ENCODE measurements at regions not wholly inside any gene's neighbourhood (a gene's known extent, or its start where the extent isn't known, plus 50 kb on each side); places are given as distances from the start of the nearest gene placed in this dataset.
"Not testable (repeated sequence)": the region's sequence is repeated elsewhere in the genome, so short reads cannot be mapped to it uniquely, and the experiment has no call there.

DNA sequence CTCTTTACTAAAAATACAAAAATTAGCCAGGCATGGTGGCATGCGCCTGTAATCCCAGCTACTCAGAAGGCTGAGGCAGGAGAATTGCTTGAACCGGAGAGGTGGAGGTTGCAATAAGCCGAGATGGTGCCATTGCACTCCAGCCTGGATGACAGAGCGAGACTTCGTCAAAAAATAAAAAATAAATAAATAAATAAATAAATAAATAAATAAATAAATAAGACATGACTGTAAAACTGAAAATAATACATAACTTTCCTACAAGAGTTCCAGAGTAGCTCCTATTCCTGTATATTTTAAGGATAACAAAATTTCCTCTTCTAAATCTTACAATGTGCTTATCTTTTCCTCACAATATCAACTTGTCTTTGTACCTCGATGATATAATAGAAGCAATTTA lies 549.4 kb downstream of the TRAM1L1 start:
- not testable (repeated sequence) for TF ChIP-seq KLF16 (tag by site-specific recombination; IDR thresholded peaks at IDR 0.05); ZNF791 (tag by site-specific recombination; IDR thresholded peaks at IDR 0.05); ZNF660 (tag by site-specific recombination; IDR thresholded peaks at IDR 0.05); YY1 (tag by site-specific recombination; IDR thresholded peaks at IDR 0.05); HOXC10 (CRISPR knock-in tag; IDR thresholded peaks at IDR 0.05)
- TF ChIP-seq, protein P1, sequence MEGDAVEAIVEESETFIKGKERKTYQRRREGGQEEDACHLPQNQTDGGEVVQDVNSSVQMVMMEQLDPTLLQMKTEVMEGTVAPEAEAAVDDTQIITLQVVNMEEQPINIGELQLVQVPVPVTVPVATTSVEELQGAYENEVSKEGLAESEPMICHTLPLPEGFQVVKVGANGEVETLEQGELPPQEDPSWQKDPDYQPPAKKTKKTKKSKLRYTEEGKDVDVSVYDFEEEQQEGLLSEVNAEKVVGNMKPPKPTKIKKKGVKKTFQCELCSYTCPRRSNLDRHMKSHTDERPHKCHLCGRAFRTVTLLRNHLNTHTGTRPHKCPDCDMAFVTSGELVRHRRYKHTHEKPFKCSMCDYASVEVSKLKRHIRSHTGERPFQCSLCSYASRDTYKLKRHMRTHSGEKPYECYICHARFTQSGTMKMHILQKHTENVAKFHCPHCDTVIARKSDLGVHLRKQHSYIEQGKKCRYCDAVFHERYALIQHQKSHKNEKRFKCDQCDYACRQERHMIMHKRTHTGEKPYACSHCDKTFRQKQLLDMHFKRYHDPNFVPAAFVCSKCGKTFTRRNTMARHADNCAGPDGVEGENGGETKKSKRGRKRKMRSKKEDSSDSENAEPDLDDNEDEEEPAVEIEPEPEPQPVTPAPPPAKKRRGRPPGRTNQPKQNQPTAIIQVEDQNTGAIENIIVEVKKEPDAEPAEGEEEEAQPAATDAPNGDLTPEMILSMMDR (tag by site-specific recombination; IDR thresholded peaks at IDR 0.05) = not testable (repeated sequence)
- TF ChIP-seq, protein P2, sequence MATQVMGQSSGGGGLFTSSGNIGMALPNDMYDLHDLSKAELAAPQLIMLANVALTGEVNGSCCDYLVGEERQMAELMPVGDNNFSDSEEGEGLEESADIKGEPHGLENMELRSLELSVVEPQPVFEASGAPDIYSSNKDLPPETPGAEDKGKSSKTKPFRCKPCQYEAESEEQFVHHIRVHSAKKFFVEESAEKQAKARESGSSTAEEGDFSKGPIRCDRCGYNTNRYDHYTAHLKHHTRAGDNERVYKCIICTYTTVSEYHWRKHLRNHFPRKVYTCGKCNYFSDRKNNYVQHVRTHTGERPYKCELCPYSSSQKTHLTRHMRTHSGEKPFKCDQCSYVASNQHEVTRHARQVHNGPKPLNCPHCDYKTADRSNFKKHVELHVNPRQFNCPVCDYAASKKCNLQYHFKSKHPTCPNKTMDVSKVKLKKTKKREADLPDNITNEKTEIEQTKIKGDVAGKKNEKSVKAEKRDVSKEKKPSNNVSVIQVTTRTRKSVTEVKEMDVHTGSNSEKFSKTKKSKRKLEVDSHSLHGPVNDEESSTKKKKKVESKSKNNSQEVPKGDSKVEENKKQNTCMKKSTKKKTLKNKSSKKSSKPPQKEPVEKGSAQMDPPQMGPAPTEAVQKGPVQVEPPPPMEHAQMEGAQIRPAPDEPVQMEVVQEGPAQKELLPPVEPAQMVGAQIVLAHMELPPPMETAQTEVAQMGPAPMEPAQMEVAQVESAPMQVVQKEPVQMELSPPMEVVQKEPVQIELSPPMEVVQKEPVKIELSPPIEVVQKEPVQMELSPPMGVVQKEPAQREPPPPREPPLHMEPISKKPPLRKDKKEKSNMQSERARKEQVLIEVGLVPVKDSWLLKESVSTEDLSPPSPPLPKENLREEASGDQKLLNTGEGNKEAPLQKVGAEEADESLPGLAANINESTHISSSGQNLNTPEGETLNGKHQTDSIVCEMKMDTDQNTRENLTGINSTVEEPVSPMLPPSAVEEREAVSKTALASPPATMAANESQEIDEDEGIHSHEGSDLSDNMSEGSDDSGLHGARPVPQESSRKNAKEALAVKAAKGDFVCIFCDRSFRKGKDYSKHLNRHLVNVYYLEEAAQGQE (tag by site-specific recombination; IDR thresholded peaks at IDR 0.05) = peak; percentile 42; the same call in 1 of the 2 replicates
- TF ChIP-seq, protein P3, sequence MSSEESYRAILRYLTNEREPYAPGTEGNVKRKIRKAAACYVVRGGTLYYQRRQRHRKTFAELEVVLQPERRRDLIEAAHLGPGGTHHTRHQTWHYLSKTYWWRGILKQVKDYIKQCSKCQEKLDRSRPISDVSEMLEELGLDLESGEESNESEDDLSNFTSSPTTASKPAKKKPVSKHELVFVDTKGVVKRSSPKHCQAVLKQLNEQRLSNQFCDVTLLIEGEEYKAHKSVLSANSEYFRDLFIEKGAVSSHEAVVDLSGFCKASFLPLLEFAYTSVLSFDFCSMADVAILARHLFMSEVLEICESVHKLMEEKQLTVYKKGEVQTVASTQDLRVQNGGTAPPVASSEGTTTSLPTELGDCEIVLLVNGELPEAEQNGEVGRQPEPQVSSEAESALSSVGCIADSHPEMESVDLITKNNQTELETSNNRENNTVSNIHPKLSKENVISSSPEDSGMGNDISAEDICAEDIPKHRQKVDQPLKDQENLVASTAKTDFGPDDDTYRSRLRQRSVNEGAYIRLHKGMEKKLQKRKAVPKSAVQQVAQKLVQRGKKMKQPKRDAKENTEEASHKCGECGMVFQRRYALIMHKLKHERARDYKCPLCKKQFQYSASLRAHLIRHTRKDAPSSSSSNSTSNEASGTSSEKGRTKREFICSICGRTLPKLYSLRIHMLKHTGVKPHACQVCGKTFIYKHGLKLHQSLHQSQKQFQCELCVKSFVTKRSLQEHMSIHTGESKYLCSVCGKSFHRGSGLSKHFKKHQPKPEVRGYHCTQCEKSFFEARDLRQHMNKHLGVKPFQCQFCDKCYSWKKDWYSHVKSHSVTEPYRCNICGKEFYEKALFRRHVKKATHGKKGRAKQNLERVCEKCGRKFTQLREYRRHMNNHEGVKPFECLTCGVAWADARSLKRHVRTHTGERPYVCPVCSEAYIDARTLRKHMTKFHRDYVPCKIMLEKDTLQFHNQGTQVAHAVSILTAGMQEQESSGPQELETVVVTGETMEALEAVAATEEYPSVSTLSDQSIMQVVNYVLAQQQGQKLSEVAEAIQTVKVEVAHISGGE (tag by site-specific recombination; conservative IDR thresholded peaks at IDR 0.05; ENCODE audit: low read depth) = peak; percentile 54
- TF ChIP-seq, protein P4, sequence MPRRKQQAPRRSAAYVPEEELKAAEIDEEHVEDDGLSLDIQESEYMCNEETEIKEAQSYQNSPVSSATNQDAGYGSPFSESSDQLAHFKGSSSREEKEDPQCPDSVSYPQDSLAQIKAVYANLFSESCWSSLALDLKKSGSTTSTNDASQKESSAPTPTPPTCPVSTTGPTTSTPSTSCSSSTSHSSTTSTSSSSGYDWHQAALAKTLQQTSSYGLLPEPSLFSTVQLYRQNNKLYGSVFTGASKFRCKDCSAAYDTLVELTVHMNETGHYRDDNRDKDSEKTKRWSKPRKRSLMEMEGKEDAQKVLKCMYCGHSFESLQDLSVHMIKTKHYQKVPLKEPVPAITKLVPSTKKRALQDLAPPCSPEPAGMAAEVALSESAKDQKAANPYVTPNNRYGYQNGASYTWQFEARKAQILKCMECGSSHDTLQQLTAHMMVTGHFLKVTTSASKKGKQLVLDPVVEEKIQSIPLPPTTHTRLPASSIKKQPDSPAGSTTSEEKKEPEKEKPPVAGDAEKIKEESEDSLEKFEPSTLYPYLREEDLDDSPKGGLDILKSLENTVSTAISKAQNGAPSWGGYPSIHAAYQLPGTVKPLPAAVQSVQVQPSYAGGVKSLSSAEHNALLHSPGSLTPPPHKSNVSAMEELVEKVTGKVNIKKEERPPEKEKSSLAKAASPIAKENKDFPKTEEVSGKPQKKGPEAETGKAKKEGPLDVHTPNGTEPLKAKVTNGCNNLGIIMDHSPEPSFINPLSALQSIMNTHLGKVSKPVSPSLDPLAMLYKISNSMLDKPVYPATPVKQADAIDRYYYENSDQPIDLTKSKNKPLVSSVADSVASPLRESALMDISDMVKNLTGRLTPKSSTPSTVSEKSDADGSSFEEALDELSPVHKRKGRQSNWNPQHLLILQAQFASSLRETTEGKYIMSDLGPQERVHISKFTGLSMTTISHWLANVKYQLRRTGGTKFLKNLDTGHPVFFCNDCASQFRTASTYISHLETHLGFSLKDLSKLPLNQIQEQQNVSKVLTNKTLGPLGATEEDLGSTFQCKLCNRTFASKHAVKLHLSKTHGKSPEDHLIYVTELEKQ (tag by site-specific recombination; IDR thresholded peaks at IDR 0.05; ENCODE audit: borderline replicate concordance) = not testable (repeated sequence)
- TF ChIP-seq, protein P5, sequence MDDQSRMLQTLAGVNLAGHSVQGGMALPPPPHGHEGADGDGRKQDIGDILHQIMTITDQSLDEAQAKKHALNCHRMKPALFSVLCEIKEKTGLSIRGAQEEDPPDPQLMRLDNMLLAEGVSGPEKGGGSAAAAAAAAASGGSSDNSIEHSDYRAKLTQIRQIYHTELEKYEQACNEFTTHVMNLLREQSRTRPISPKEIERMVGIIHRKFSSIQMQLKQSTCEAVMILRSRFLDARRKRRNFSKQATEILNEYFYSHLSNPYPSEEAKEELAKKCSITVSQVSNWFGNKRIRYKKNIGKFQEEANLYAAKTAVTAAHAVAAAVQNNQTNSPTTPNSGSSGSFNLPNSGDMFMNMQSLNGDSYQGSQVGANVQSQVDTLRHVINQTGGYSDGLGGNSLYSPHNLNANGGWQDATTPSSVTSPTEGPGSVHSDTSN (CRISPR knock-in tag; IDR thresholded peaks at IDR 0.05) = not testable (repeated sequence)
